HepG2 (cell line): ENCODE measurements at regions not wholly inside any gene's neighbourhood (a gene's known extent, or its start where the extent isn't known, plus 50 kb on each side); places are given as distances from the start of the nearest gene placed in this dataset.

Experiments used
- GABPA ChIP-seq, 2 experiments: IDR thresholded peaks; 2 replicates each; pipeline ENCODE4 v1.6.1; 2011 to 2016; ENCODE audit warnings: low read depth in 2 of 2, low read length in 1 of 2, missing biosample characterization in 1 of 2, missing genetic modification characterization in 1 of 2
- MYC ChIP-seq: sonication (generic); formaldehyde crosslinking; IDR thresholded peaks from 2 replicates; pipeline ENCODE4 v1.9.0; 2021; ENCODE audit warnings: missing genetic modification reagents, borderline replicate concordance
- ZBTB1 ChIP-seq: sonication (generic); formaldehyde crosslinking; IDR thresholded peaks from 2 replicates; pipeline ENCODE4 v1.4.0; 2020; ENCODE audit warnings: missing genetic modification reagents, borderline replicate concordance
- ZNF234 ChIP-seq: sonication (generic); formaldehyde crosslinking; conservative IDR thresholded peaks from 2 replicates; pipeline ENCODE4 v1.5.1; 2020; ENCODE audit warnings: mild to moderate bottlenecking, missing genetic modification reagents
- TF ChIP-seq, protein P1 (sequence below): sonication (generic); formaldehyde crosslinking; IDR thresholded peaks from 2 replicates; pipeline ENCODE4; 2020; ENCODE audit warnings: missing genetic modification reagents, mild to moderate bottlenecking, borderline replicate concordance

- no peak for TF ChIP-seq ZNF234
- TF ChIP-seq ZBTB1, result no peak
- TF ChIP-seq GABPA (IDR thresholded peaks at IDR 0.05; ENCODE audit: low read depth, low read length), result no peak
- TF ChIP-seq GABPA (CRISPR knock-in tag; IDR thresholded peaks at IDR 0.05; ENCODE audit: low read depth), result no peak
- TF ChIP-seq, protein P1, sequence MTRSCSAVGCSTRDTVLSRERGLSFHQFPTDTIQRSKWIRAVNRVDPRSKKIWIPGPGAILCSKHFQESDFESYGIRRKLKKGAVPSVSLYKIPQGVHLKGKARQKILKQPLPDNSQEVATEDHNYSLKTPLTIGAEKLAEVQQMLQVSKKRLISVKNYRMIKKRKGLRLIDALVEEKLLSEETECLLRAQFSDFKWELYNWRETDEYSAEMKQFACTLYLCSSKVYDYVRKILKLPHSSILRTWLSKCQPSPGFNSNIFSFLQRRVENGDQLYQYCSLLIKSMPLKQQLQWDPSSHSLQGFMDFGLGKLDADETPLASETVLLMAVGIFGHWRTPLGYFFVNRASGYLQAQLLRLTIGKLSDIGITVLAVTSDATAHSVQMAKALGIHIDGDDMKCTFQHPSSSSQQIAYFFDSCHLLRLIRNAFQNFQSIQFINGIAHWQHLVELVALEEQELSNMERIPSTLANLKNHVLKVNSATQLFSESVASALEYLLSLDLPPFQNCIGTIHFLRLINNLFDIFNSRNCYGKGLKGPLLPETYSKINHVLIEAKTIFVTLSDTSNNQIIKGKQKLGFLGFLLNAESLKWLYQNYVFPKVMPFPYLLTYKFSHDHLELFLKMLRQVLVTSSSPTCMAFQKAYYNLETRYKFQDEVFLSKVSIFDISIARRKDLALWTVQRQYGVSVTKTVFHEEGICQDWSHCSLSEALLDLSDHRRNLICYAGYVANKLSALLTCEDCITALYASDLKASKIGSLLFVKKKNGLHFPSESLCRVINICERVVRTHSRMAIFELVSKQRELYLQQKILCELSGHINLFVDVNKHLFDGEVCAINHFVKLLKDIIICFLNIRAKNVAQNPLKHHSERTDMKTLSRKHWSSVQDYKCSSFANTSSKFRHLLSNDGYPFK (CRISPR knock-in tag), result no peak
- no peak for TF ChIP-seq MYC
Measured at GRCh38 chr3:148243609-148244008, 454.1 kb upstream of the AGTR1 start.
